BJ (cell line): ENCODE measurements at regions not wholly inside any gene's neighbourhood (a gene's known extent, or its start where the extent isn't known, plus 50 kb on each side); places are given as distances from the start of the nearest gene placed in this dataset.

Experiments
- CTCF ChIA-PET: fragments of 350-600 bp; formaldehyde crosslinking; extraction: SDS; loops from one replicate; lab custom pipeline; 2021; ENCODE audit warnings: antibody characterized with exemption, inconsistent platforms; lab: Yijun Ruan, JAX
- POLR2A ChIA-PET: fragments of 300-600 bp; sonication (Branson Sonifier 250); formaldehyde crosslinking; extraction: SDS; loops from one replicate; lab custom pipeline; 2021; ENCODE audit warnings: antibody characterized with exemption; lab: Charles Lee
- DNase-seq: peaks from one replicate; pipeline ENCODE4 v3.0.0-alpha.2; 2011; ENCODE audit warnings: low read depth
- H3K27me3 ChIP-seq: 2 replicates; pipeline ENCODE4 v1.6.0; 2011; ENCODE audit warnings: low read length; ENCODE audit not compliant: control insufficient read depth, insufficient read depth
- H3K36me3 ChIP-seq: 2 replicates; pipeline ENCODE4 v1.5.1; 2011; ENCODE audit warnings: low read length; ENCODE audit not compliant: control insufficient read depth, insufficient read depth
- H3K4me3 ChIP-seq: 2 replicates; pipeline ENCODE4 v1.5.1; 2011; ENCODE audit warnings: low read depth, mild to moderate bottlenecking, control low read depth, low read length
- CTCF ChIP-seq: IDR thresholded peaks from 2 replicates; pipeline ENCODE4 v1.5.1; 2011; ENCODE audit warnings: low read depth, mild to moderate bottlenecking, control low read depth, inconsistent platforms, low read length, moderate library complexity; ENCODE audit not compliant: insufficient read depth

DNA sequence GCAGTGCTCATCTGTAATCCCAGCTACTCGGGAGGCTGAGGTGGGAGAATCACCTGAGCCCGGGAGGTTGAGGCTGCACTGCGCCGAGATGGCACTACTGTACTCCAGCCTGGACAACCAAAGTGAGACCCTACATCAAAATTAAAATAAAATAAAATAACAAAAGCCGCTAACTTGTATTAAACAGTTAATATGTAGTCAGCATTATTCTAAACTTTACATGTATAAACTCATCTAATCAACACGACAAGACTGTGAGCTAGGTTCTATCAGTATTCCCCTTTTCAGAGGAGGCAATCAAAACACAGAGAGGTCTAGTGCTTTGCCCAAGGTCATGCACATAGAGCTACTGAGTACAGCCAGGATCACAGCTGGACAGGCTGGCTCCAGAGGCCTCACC lies 111.7 kb upstream of the LINGO1 start:
- H3K4me3 ChIP-seq = no peak overlapping the region
- H3K27me3 ChIP-seq = peaks cover 3% of the 10 kb centered on the region
- POLR2A ChIA-PET = no interaction called here
- no peak for DNase-seq
- TF ChIP-seq CTCF = no peak
- CTCF ChIA-PET = no interaction called here
- no peaks in the 10 kb centered on the region for H3K36me3 ChIP-seq

- CTCF ChIA-PET = no interaction called here
- TF ChIP-seq CTCF = no peak
- H3K4me3 ChIP-seq = no peak overlapping the region
- no peak for DNase-seq
- H3K36me3 ChIP-seq = no peaks in the 10 kb centered on the region
- POLR2A ChIA-PET = no interaction called here
- peaks cover 7% of the 10 kb centered on the region for H3K27me3 ChIP-seq
Measured at GRCh38 chr15:77742570-77742969, 109.9 kb upstream of the LINGO1 start.

- ChIA-PET CTCF (no interaction called here), POLR2A (no interaction called here)
- no peak for DNase-seq
- no peak for TF ChIP-seq CTCF
- Histone ChIP-seq H3K36me3 (no peaks in the 10 kb centered on the region), H3K4me3 (no peak overlapping the region), H3K27me3 (peaks cover 7% of the 10 kb centered on the region)
Measured at GRCh38 chr15:77742127-77742526, 109.4 kb upstream of the LINGO1 start.

DNA sequence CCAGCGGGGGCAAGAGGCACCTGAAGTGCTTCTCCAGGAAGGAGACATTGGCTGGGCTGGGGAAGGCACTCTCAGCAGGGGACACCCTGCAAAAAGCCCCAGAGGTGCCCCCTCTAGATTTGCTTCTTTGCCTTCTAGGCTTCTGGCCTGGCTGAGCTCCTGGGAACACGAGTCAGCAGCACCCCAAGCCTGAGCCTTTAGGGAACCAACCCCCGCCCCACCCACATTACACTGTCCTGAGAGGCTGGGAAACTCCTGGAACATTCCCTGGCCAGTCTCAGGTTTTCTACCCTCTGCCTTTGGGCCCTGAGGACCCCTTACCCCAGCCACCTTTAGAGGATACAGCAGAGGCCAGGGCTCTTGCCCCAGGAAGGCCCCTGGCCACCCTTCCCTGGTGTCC lies 108.4 kb upstream of the LINGO1 start:
- DNase-seq = no peak
- TF ChIP-seq CTCF = no peak
- no peaks in the 10 kb centered on the region for H3K36me3 ChIP-seq
- ChIA-PET CTCF (interaction anchor here (0.6 kb wide), 1 partner anchor 18 kb away, joined by 3 read pairs; no protein-coding TSS in a partner anchor), POLR2A (no interaction called here)
- no peak overlapping the region for H3K4me3 ChIP-seq
- H3K27me3 ChIP-seq = peaks cover 7% of the 10 kb centered on the region

GRCh38 chr15:77739591-77740378 lies 107.1 kb upstream of the LINGO1 start:
- no peak for TF ChIP-seq CTCF
- CTCF ChIA-PET = interaction anchor here (0.8 kb wide), 1 partner anchor 106 kb away, joined by 3 read pairs; no protein-coding TSS in a partner anchor
- no peak for DNase-seq
- H3K27me3 ChIP-seq = peaks cover 9% of the 10 kb centered on the region
- H3K4me3 ChIP-seq = no peak overlapping the region
- H3K36me3 ChIP-seq = no peaks in the 10 kb centered on the region
- POLR2A ChIA-PET = interaction anchor here (0.6 kb wide), 1 partner anchor 82 kb away, joined by 3 read pairs; no protein-coding TSS in a partner anchor
